Uterus (tissue), 3 donors: ENCODE measurements at regions not wholly inside any gene's neighbourhood (a gene's known extent, or its start where the extent isn't known, plus 50 kb on each side); places are given as distances from the start of the nearest gene placed in this dataset.

Experiments
- DNase-seq, 2 donors: peaks; one replicate each; pipeline ENCODE4 v3.0.0-alpha.2; 2019 to 2020
- H3K27ac ChIP-seq, 2 donors: fragments of 200-600 bp; sonication (generic); 1 replicate in 1 of 2; 2 replicates in 1 of 2; pipeline ENCODE4 v1.5.1; 2016 to 2018
- H3K27me3 ChIP-seq, 2 donors: fragments of 200-600 bp; sonication (generic); one replicate each; pipeline ENCODE4 v1.5.1; 2018 to 2019; ENCODE audit warnings: control low read depth in 1 of 2
- H3K36me3 ChIP-seq, 2 donors: fragments of 200-600 bp; sonication (generic); one replicate each; pipeline ENCODE4 v1.5.1; 2019; ENCODE audit warnings: control low read depth in 1 of 2
- H3K4me1 ChIP-seq, 2 donors: fragments of 200-600 bp; sonication (generic); one replicate each; pipeline ENCODE4 v1.5.1; 2018 to 2019; ENCODE audit warnings: control low read depth in 1 of 2
- H3K4me3 ChIP-seq, 2 donors: fragments of 200-600 bp; sonication (generic); 1 replicate in 1 of 2; 2 replicates in 1 of 2; pipeline ENCODE4 v1.5.1; 2018 to 2019; ENCODE audit warnings: mild to moderate bottlenecking in 1 of 2
- H3K9me3 ChIP-seq, 2 donors: fragments of 200-600 bp; sonication (generic); one replicate each; pipeline ENCODE4 v1.5.1; 2019; ENCODE audit warnings: control low read depth in 1 of 2
- CTCF ChIP-seq, 4 experiments: fragments of 200-600 bp in 2 of 4; fragments of 450-650 bp in 2 of 4; sonication (generic) in 2 of 4; IDR thresholded peaks; one replicate each; pipeline ENCODE4 v1.5.1; 2016 to 2019; ENCODE audit warnings: antibody characterized with exemption in 4 of 4, mild to moderate bottlenecking in 2 of 4, moderate library complexity in 1 of 4
- POLR2A ChIP-seq, 2 donors: fragments of 450-650 bp; IDR thresholded peaks; one replicate each; pipeline ENCODE4 v1.6.1; 2016; ENCODE audit warnings: antibody characterized with exemption in 2 of 2, mild to moderate bottlenecking in 1 of 2, moderate library complexity in 1 of 2
- intact Hi-C: fragments of 100-400 bp; cut with DNase I; formaldehyde crosslinking; loops from one replicate; pipeline ENCODE4 v1.15.1; 2023; ENCODE audit warnings: low total_unique reads
- donor health status: DM: yes; HTN: yes; CAD: no.

- Histone ChIP-seq H3K4me1 (no peaks in the 10 kb centered on the region), H3K4me3 (no peak overlapping the region), H3K36me3 (no peaks in the 10 kb centered on the region), H3K9me3 (no peaks in the 10 kb centered on the region), H3K27me3 (no peaks in the 10 kb centered on the region), H3K27ac (peak overlapping the region; percentile 62 to 73)
- intact Hi-C loops = no loop called here
- TF ChIP-seq CTCF (IDR thresholded peaks at IDR 0.05) (no peak), POLR2A (IDR thresholded peaks at IDR 0.05) (no peak)
- no peak for DNase-seq
These were observed 258.4 kb downstream of the HDGFL1 start for GRCh38 chr6:22827760-22828159.

- Histone ChIP-seq H3K9me3 (no peaks in the 10 kb centered on the region), H3K4me1 (no peaks in the 10 kb centered on the region), H3K36me3 (no peaks in the 10 kb centered on the region), H3K4me3 (no peak overlapping the region), H3K27me3 (no peaks in the 10 kb centered on the region), H3K27ac (peak overlapping the region; percentile 62 to 73)
- no peak for TF ChIP-seq POLR2A (IDR thresholded peaks at IDR 0.05)
- TF ChIP-seq CTCF (IDR thresholded peaks at IDR 0.05) = peak; percentile 17 to 49 (median 28)
- peak in 1 of 2 donors; percentile 39 for DNase-seq
- intact Hi-C loops = no loop called here
These were observed 259.1 kb downstream of the HDGFL1 start for GRCh38 chr6:22828179-22829062.

- Histone ChIP-seq H3K4me1 (no peaks in the 10 kb centered on the region), H3K36me3 (no peaks in the 10 kb centered on the region), H3K27me3 (no peaks in the 10 kb centered on the region), H3K27ac (peak overlapping the region in 1 of 2 donors; percentile 73), H3K9me3 (no peaks in the 10 kb centered on the region), H3K4me3 (no peak overlapping the region)
- TF ChIP-seq CTCF (IDR thresholded peaks at IDR 0.05) (no peak), POLR2A (IDR thresholded peaks at IDR 0.05) (no peak)
- DNase-seq = no peak
- intact Hi-C loops = no loop called here
These were observed 259.7 kb downstream of the HDGFL1 start for GRCh38 chr6:22829070-22829469.

GRCh38 chr6:22830463-22830862 is 261.1 kb downstream of the HDGFL1 start:
- no peak overlapping the region for H3K4me3 ChIP-seq
- H3K27me3 ChIP-seq = no peaks in the 10 kb centered on the region
- H3K27ac ChIP-seq = no peak overlapping the region
- no peaks in the 10 kb centered on the region for H3K4me1 ChIP-seq
- H3K36me3 ChIP-seq = no peaks in the 10 kb centered on the region
- intact Hi-C loops = no loop called here
- TF ChIP-seq CTCF (IDR thresholded peaks at IDR 0.05) = no peak
- no peak for TF ChIP-seq POLR2A (IDR thresholded peaks at IDR 0.05)
- H3K9me3 ChIP-seq = no peaks in the 10 kb centered on the region
- DNase-seq = no peak

GRCh38 chr6:22833191-22833590 is 263.8 kb downstream of the HDGFL1 start:
- Histone ChIP-seq H3K27ac (no peak overlapping the region), H3K9me3 (peaks cover 0 to 3% of the 10 kb centered on the region in 2 donors)
- TF ChIP-seq CTCF (IDR thresholded peaks at IDR 0.05) (no peak), POLR2A (IDR thresholded peaks at IDR 0.05) (no peak)

More at GRCh38 chr6:22833191-22833590, 263.8 kb downstream of the HDGFL1 start:
- no peaks in the 10 kb centered on the region for H3K4me1 ChIP-seq
- intact Hi-C loops = no loop called here
- no peaks in the 10 kb centered on the region for H3K27me3 ChIP-seq
- no peaks in the 10 kb centered on the region for H3K36me3 ChIP-seq
- H3K4me3 ChIP-seq = no peak overlapping the region
- DNase-seq = no peak
